ENCODE measurements at regions not wholly inside any gene's neighbourhood (a gene's known extent, or its start where the extent isn't known, plus 50 kb on each side); places are given as distances from the start of the nearest gene placed in this dataset.

- Histone ChIP-seq H3K36me3 (ENCODE audit: insufficient read depth, low read length) (no peaks in the 10 kb centered on the region), H3F3A (ENCODE audit: low read depth) (no peaks in the 10 kb centered on the region), H3K27me3 (ENCODE audit: insufficient read depth, low read length, poor library complexity, severe bottlenecking) (no peaks in the 10 kb centered on the region), H4K20me1 (ENCODE audit: insufficient read depth, low read length, poor library complexity, severe bottlenecking) (no peaks in the 10 kb centered on the region), H2AFZ (ENCODE audit: low read length) (no peak overlapping the region), H3K9ac (ENCODE audit: low read depth, low read length, poor library complexity, severe bottlenecking) (no peak overlapping the region), H3K9me2 (replicated peaks; ENCODE audit: low read depth, low read length) (no peaks in the 10 kb centered on the region), H3K4me2 (ENCODE audit: low read depth, low read length, poor library complexity, severe bottlenecking) (no peak overlapping the region), H3K79me2 (ENCODE audit: insufficient read depth, low read length) (no peaks in the 10 kb centered on the region), H3K9me3 (ENCODE audit: insufficient read depth, low read depth, low read length) (no peaks in the 10 kb centered on the region), H3K4me3 (ENCODE audit: low read length, poor library complexity, severe bottlenecking) (no peak overlapping the region), H3K4me1 (ENCODE audit: insufficient read depth, low read length, poor library complexity, severe bottlenecking) (no peaks in the 10 kb centered on the region)
- TF ChIP-seq EZH2phosphoT487 (IDR thresholded peaks at IDR 0.05; ENCODE audit: borderline replicate concordance) (no peak), CTCF (conservative IDR thresholded peaks at IDR 0.05; ENCODE audit: low read length) (peak; percentile 58)
Observed at GRCh38 chr9:81103597-81104471, 585.5 kb downstream of the TLE1 start.

GRCh38 chr9:81097131-81097847, 592.1 kb downstream of the TLE1 start:
- TF ChIP-seq EZH2phosphoT487 (IDR thresholded peaks at IDR 0.05; ENCODE audit: borderline replicate concordance) (no peak), CTCF (conservative IDR thresholded peaks at IDR 0.05; ENCODE audit: low read length) (no peak)
- no peaks in the 10 kb centered on the region for H3K27me3 ChIP-seq (ENCODE audit: insufficient read depth, low read length, poor library complexity, severe bottlenecking)

GRCh38 chr9:81096625-81097024, 592.7 kb downstream of the TLE1 start:
- TF ChIP-seq EZH2phosphoT487 (IDR thresholded peaks at IDR 0.05; ENCODE audit: borderline replicate concordance) (no peak), CTCF (conservative IDR thresholded peaks at IDR 0.05; ENCODE audit: low read length) (no peak)
- Histone ChIP-seq H3K36me3 (ENCODE audit: insufficient read depth, low read length) (no peaks in the 10 kb centered on the region), H3K4me1 (ENCODE audit: insufficient read depth, low read length, poor library complexity, severe bottlenecking) (no peaks in the 10 kb centered on the region), H3K27me3 (ENCODE audit: insufficient read depth, low read length, poor library complexity, severe bottlenecking) (no peaks in the 10 kb centered on the region), H3F3A (ENCODE audit: low read depth) (no peaks in the 10 kb centered on the region), H3K4me3 (ENCODE audit: low read length, poor library complexity, severe bottlenecking) (no peak overlapping the region), H3K4me2 (ENCODE audit: low read depth, low read length, poor library complexity, severe bottlenecking) (no peak overlapping the region), H3K79me2 (ENCODE audit: insufficient read depth, low read length) (no peaks in the 10 kb centered on the region), H2AFZ (ENCODE audit: low read length) (no peak overlapping the region), H4K20me1 (ENCODE audit: insufficient read depth, low read length, poor library complexity, severe bottlenecking) (no peaks in the 10 kb centered on the region), H3K9me3 (ENCODE audit: insufficient read depth, low read depth, low read length) (peaks cover 3% of the 10 kb centered on the region; the same call in 1 of the 2 replicates), H3K9me2 (replicated peaks; ENCODE audit: low read depth, low read length) (no peaks in the 10 kb centered on the region), H3K9ac (ENCODE audit: low read depth, low read length, poor library complexity, severe bottlenecking) (no peak overlapping the region)

More at GRCh38 chr9:81097131-81097847, 592.1 kb downstream of the TLE1 start:
- Histone ChIP-seq H3K9ac (ENCODE audit: low read depth, low read length, poor library complexity, severe bottlenecking) (no peak overlapping the region), H2AFZ (ENCODE audit: low read length) (no peak overlapping the region), H3K9me3 (ENCODE audit: insufficient read depth, low read depth, low read length) (peaks cover 3% of the 10 kb centered on the region; the same call in 1 of the 2 replicates), H3K9me2 (replicated peaks; ENCODE audit: low read depth, low read length) (no peaks in the 10 kb centered on the region), H3K4me1 (ENCODE audit: insufficient read depth, low read length, poor library complexity, severe bottlenecking) (no peaks in the 10 kb centered on the region), H3K4me2 (ENCODE audit: low read depth, low read length, poor library complexity, severe bottlenecking) (no peak overlapping the region), H3K79me2 (ENCODE audit: insufficient read depth, low read length) (no peaks in the 10 kb centered on the region), H4K20me1 (ENCODE audit: insufficient read depth, low read length, poor library complexity, severe bottlenecking) (no peaks in the 10 kb centered on the region), H3F3A (ENCODE audit: low read depth) (no peaks in the 10 kb centered on the region), H3K4me3 (ENCODE audit: low read length, poor library complexity, severe bottlenecking) (no peak overlapping the region), H3K36me3 (ENCODE audit: insufficient read depth, low read length) (no peaks in the 10 kb centered on the region)

All from Loucy (cell line).